ENCODE measurements at regions not wholly inside any gene's neighbourhood (a gene's known extent, or its start where the extent isn't known, plus 50 kb on each side); places are given as distances from the start of the nearest gene placed in this dataset.

DNA sequence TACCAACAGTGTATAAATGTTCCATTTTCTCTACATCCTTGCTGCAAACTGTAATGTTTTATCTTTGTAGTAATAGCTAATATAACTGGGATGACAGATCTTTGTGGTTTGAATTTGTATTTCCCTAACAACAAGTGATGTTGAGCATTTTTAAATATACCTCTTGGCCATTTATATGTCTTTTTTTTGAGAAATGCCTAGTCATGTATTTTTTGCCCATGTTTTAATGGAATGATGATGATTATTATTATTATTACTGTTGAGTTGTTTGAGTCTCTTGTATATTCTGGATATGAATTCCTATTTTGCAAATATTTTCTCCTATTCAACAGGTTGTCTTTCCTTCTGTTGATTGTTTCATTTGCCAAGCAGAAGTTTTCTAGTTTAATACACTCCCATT lies 654.9 kb downstream of the ZPLD1 start:
- no peak overlapping the region for H3K4me3 ChIP-seq (ENCODE audit: low read depth, low read length)
- no peak for TF ChIP-seq CTCF (IDR thresholded peaks at IDR 0.05; ENCODE audit: borderline replicate concordance, insufficient read depth, low read depth, low read length)

- H3K4me3 ChIP-seq (ENCODE audit: low read depth, low read length) = no peak overlapping the region
- TF ChIP-seq CTCF (IDR thresholded peaks at IDR 0.05; ENCODE audit: borderline replicate concordance, insufficient read depth, low read depth, low read length) = no peak
Observed at GRCh38 chr3:103105206-103105605, 670.4 kb downstream of the ZPLD1 start.

GRCh38 chr3:103112273-103112672 lies 677.5 kb downstream of the ZPLD1 start:
- H3K4me3 ChIP-seq (ENCODE audit: low read depth, low read length) = no peak overlapping the region
- TF ChIP-seq CTCF (IDR thresholded peaks at IDR 0.05; ENCODE audit: borderline replicate concordance, insufficient read depth, low read depth, low read length) = no peak

- no peak overlapping the region for H3K4me3 ChIP-seq (ENCODE audit: low read depth, low read length)
- TF ChIP-seq CTCF (IDR thresholded peaks at IDR 0.05; ENCODE audit: borderline replicate concordance, insufficient read depth, low read depth, low read length) = no peak
Observed at GRCh38 chr3:103126115-103126514, 691.3 kb downstream of the ZPLD1 start.

DNA sequence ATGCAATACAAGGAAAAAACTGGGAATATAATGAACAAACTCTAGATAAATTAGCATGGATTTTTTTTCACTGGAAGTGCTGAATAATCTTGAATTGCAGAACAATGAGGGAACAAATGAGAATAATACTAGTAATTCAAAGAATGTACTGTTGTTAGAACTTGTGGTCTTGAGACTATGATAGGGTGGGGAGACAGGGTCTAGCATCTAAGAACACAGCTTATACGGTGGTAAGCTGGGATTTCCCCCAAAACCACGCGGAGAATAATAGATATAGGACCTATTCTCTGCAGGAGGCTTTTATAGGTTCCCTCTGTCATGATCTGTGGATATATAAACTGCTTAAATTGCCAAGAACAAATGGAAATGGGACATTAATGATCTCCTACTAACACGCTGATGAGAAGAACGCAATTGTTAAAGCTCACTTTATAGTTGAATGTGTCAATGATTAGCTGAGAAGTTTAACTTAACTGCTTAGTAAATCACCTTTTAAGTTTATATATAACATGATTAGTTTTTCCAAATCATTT lies 692.3 kb downstream of the ZPLD1 start:
- no peak overlapping the region for H3K4me3 ChIP-seq (ENCODE audit: low read depth, low read length)
- TF ChIP-seq CTCF (IDR thresholded peaks at IDR 0.05; ENCODE audit: borderline replicate concordance, insufficient read depth, low read depth, low read length) = no peak

- TF ChIP-seq CTCF (IDR thresholded peaks at IDR 0.05; ENCODE audit: borderline replicate concordance, insufficient read depth, low read depth, low read length) = no peak
- H3K4me3 ChIP-seq (ENCODE audit: low read depth, low read length) = no peak overlapping the region
Observed at GRCh38 chr3:103127737-103128136, 692.9 kb downstream of the ZPLD1 start.

DNA sequence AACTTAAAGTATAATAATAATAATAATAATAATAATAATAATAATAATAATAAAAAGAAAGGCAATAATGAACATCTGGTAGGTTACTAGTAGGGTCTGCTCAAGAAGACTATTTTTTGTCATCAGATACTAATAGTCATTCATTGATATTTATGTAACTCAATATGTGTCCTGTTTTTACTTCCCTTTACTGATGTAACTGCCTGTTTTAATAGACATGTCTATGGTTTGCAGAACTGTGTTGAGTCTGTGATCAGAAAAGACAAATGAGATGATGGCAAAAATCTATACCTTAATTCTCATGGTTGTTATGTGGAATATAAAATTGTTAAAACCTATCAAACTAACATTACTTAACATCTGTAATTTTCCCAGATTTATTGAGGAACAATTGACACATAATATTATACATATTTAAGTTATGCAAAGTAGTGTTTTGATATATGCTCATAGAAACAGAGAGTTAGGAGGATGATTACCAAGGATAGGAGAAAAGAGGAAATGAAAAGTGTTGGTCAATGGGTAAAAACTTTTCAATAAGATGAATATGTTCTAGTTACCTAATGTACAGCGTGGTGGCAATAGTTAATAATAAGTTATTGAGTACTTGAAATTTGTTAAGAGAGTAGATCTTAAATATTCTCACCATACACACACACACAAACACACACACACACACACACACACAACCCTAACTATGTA lies 699.4 kb downstream of the ZPLD1 start:
- no peak overlapping the region for H3K4me3 ChIP-seq (ENCODE audit: low read depth, low read length)
- no peak for TF ChIP-seq CTCF (IDR thresholded peaks at IDR 0.05; ENCODE audit: borderline replicate concordance, insufficient read depth, low read depth, low read length)
